HCT116 (cell line): ENCODE measurements at regions not wholly inside any gene's neighbourhood (a gene's known extent, or its start where the extent isn't known, plus 50 kb on each side); places are given as distances from the start of the nearest gene placed in this dataset.

Experiments
- CEBPB ChIP-seq: IDR thresholded peaks from 2 replicates; pipeline ENCODE4 v1.6.1; 2012; ENCODE audit warnings: low read depth
- EZH2 ChIP-seq: fragments of 200-600 bp; sonication (generic); IDR thresholded peaks from 2 replicates; pipeline ENCODE4 v1.6.1; 2017; ENCODE audit warnings: antibody characterized with exemption, mixed run types
- EZH2phosphoT487 ChIP-seq: fragments of 200-600 bp; IDR thresholded peaks from 2 replicates; pipeline ENCODE4 v1.6.1; 2018; ENCODE audit warnings: antibody characterized with exemption, borderline replicate concordance
- FOSL1 ChIP-seq: IDR thresholded peaks from 2 replicates; pipeline ENCODE4 v1.6.1; 2012; ENCODE audit warnings: low read depth
- POLR2A ChIP-seq: IDR thresholded peaks from 2 replicates; pipeline ENCODE4 v1.7.0; 2011; ENCODE audit warnings: borderline replicate concordance; ENCODE audit not compliant: insufficient read depth, insufficient read length; ENCODE audit errors: extremely low read depth
- POLR2AphosphoS5 ChIP-seq: IDR thresholded peaks from 2 replicates; pipeline ENCODE4 v1.6.1; 2011; ENCODE audit warnings: mild to moderate bottlenecking, low read depth, low read length, moderate library complexity
- SIN3A ChIP-seq: IDR thresholded peaks from 2 replicates; pipeline ENCODE4 v1.6.1; 2012; ENCODE audit warnings: low read depth
- SP1 ChIP-seq: IDR thresholded peaks from 2 replicates; pipeline ENCODE4 v1.6.1; 2012; ENCODE audit warnings: low read depth
- TCF7L2 ChIP-seq: IDR thresholded peaks from 2 replicates; pipeline ENCODE4 v1.7.0; 2011; ENCODE audit warnings: borderline replicate concordance, inconsistent platforms; ENCODE audit not compliant: insufficient read depth, insufficient read length; ENCODE audit errors: extremely low read depth
- TF ChIP-seq, protein P1 (sequence below), 3 experiments: fragments of 200-600 bp in 1 of 3; sonication (generic) in 1 of 3; IDR thresholded peaks in 2 of 3; conservative IDR thresholded peaks in 1 of 3; 2 replicates each; pipeline ENCODE4 v1.5.1; 2012 to 2017; ENCODE audit warnings: low read depth in 2 of 3, low read length in 2 of 3, antibody characterized with exemption in 1 of 3, borderline replicate concordance in 1 of 3, control low read depth in 1 of 3, mild to moderate bottlenecking in 1 of 3, mixed read lengths in 1 of 3, mixed run types in 1 of 3, moderate library complexity in 1 of 3; ENCODE audit not compliant: insufficient read depth in 1 of 3
- TF ChIP-seq, protein P2 (sequence below): IDR thresholded peaks from 2 replicates; pipeline ENCODE4 v1.6.1; 2012; ENCODE audit warnings: low read depth
- TF ChIP-seq, protein P3 (sequence below): IDR thresholded peaks from 2 replicates; pipeline ENCODE4 v1.6.1; 2012

DNA sequence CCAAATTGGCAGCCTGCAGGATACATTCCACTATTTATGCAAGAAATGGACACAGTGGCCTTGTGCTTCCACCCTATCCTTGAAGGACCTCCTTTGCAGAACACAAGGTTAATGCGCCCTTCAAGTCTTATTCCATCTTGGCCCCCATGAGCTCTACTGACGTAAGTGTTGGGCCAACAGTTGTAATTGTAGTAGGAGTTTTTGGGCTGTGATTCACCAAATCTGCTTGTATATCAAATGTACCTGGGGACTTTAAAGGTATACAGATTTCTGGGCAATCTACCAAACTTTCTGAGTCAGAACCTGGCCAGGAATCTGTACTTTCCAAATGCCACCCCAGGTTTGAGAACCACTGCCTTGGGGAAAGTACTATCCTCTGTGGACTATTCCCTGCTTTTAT, 100.9 kb upstream of the MARK1 start:
- TF ChIP-seq, protein P1, sequence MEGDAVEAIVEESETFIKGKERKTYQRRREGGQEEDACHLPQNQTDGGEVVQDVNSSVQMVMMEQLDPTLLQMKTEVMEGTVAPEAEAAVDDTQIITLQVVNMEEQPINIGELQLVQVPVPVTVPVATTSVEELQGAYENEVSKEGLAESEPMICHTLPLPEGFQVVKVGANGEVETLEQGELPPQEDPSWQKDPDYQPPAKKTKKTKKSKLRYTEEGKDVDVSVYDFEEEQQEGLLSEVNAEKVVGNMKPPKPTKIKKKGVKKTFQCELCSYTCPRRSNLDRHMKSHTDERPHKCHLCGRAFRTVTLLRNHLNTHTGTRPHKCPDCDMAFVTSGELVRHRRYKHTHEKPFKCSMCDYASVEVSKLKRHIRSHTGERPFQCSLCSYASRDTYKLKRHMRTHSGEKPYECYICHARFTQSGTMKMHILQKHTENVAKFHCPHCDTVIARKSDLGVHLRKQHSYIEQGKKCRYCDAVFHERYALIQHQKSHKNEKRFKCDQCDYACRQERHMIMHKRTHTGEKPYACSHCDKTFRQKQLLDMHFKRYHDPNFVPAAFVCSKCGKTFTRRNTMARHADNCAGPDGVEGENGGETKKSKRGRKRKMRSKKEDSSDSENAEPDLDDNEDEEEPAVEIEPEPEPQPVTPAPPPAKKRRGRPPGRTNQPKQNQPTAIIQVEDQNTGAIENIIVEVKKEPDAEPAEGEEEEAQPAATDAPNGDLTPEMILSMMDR (IDR thresholded peaks at IDR 0.05 in 2 of 3, conservative IDR thresholded peaks at IDR 0.05 in 1 of 3; ENCODE audit: borderline replicate concordance in 1 of 3, insufficient read depth in 1 of 3, low read depth in 2 of 3, low read length in 2 of 3), result no peak
- TF ChIP-seq POLR2A, result no peak
- TF ChIP-seq POLR2AphosphoS5, result peak; percentile 28; the same call in 1 of the 2 replicates
- no peak for TF ChIP-seq EZH2
- TF ChIP-seq, protein P2, sequence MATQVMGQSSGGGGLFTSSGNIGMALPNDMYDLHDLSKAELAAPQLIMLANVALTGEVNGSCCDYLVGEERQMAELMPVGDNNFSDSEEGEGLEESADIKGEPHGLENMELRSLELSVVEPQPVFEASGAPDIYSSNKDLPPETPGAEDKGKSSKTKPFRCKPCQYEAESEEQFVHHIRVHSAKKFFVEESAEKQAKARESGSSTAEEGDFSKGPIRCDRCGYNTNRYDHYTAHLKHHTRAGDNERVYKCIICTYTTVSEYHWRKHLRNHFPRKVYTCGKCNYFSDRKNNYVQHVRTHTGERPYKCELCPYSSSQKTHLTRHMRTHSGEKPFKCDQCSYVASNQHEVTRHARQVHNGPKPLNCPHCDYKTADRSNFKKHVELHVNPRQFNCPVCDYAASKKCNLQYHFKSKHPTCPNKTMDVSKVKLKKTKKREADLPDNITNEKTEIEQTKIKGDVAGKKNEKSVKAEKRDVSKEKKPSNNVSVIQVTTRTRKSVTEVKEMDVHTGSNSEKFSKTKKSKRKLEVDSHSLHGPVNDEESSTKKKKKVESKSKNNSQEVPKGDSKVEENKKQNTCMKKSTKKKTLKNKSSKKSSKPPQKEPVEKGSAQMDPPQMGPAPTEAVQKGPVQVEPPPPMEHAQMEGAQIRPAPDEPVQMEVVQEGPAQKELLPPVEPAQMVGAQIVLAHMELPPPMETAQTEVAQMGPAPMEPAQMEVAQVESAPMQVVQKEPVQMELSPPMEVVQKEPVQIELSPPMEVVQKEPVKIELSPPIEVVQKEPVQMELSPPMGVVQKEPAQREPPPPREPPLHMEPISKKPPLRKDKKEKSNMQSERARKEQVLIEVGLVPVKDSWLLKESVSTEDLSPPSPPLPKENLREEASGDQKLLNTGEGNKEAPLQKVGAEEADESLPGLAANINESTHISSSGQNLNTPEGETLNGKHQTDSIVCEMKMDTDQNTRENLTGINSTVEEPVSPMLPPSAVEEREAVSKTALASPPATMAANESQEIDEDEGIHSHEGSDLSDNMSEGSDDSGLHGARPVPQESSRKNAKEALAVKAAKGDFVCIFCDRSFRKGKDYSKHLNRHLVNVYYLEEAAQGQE, result no peak
- peak; percentile 48; the same call in 1 of the 2 replicates for TF ChIP-seq SP1
- TF ChIP-seq, protein P3, sequence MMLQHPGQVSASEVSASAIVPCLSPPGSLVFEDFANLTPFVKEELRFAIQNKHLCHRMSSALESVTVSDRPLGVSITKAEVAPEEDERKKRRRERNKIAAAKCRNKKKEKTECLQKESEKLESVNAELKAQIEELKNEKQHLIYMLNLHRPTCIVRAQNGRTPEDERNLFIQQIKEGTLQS, result no peak
- TF ChIP-seq FOSL1, result peak; percentile 75
- TF ChIP-seq CEBPB, result peak; percentile 47; the same call in 1 of the 2 replicates
- TF ChIP-seq SIN3A, result no peak
- no peak for TF ChIP-seq EZH2phosphoT487
- no peak for TF ChIP-seq TCF7L2
